ENCODE measurements at regions not wholly inside any gene's neighbourhood (a gene's known extent, or its start where the extent isn't known, plus 50 kb on each side); places are given as distances from the start of the nearest gene placed in this dataset.

DNA sequence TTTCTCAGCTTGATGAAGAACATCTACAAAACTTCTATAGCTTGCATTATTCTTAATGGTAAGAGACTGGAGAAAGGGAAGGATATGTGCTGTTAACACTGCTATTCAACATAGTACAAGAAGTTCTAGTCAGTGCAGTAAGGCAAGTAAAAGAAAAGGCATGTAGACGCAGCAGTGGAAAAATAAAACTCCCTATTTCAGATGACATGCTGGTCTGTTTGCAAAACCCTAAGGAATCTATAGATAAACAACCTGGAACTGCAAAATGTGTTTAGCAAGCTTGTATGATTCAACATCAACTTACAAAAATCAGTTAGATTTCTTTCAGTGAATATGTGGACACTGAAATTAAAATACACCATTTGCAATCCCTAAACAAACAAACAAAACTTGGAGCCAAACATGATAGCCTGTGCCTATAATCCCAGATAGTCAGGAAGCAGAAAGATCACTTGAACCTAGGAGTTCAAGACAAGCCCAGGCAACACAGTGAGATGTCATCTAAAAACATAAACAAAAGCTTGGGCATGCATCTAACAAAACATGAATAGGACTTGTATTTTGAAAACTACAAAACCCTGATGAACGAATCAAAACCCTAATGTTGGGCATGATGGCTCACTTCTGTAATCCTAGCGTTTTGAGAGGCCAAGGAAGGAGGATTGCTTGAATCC lies 293.6 kb upstream of the RGS6 start:
- DNase-seq (ENCODE audit: extremely low spot score, unreplicated experiment) = no peak
- no peak overlapping the region for H3K4me3 Mint-ChIP-seq
- no peaks in the 10 kb centered on the region for H3K27me3 Mint-ChIP-seq
- TF ChIP-seq, protein P1, sequence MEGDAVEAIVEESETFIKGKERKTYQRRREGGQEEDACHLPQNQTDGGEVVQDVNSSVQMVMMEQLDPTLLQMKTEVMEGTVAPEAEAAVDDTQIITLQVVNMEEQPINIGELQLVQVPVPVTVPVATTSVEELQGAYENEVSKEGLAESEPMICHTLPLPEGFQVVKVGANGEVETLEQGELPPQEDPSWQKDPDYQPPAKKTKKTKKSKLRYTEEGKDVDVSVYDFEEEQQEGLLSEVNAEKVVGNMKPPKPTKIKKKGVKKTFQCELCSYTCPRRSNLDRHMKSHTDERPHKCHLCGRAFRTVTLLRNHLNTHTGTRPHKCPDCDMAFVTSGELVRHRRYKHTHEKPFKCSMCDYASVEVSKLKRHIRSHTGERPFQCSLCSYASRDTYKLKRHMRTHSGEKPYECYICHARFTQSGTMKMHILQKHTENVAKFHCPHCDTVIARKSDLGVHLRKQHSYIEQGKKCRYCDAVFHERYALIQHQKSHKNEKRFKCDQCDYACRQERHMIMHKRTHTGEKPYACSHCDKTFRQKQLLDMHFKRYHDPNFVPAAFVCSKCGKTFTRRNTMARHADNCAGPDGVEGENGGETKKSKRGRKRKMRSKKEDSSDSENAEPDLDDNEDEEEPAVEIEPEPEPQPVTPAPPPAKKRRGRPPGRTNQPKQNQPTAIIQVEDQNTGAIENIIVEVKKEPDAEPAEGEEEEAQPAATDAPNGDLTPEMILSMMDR (conservative IDR thresholded peaks at IDR 0.05) = no peak
- H3K4me1 Mint-ChIP-seq (ENCODE audit: unreplicated experiment) = no peaks in the 10 kb centered on the region
- H3K27ac Mint-ChIP-seq = no peak overlapping the region
- peaks cover 14% of the 10 kb centered on the region for H3K9me3 Mint-ChIP-seq
- H3K36me3 Mint-ChIP-seq = peaks cover 12% of the 10 kb centered on the region

DNA sequence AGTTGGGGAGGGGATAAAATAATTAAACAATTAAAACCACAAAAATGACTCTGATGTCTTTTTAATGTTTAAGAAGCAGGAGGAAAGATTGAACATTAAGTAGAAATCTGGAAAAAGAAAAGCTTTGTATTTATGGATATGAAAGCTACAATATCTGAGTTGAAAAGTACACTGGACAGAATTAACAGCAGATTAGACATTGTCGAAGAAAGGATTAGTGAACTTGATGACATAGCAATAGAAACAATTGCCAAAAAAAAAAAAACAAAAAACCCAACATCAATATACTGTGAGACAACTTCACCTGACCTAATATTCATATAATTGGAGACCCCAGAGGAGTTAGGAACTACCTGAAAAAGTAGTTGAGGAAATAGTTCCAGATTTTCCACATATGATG lies 289.5 kb upstream of the RGS6 start:
- H3K4me3 Mint-ChIP-seq = no peak overlapping the region
- no peak overlapping the region for H3K27ac Mint-ChIP-seq
- peaks cover 19% of the 10 kb centered on the region for H3K36me3 Mint-ChIP-seq
- peaks cover 12% of the 10 kb centered on the region for H3K4me1 Mint-ChIP-seq (ENCODE audit: unreplicated experiment)
- H3K27me3 Mint-ChIP-seq = no peaks in the 10 kb centered on the region
- no peak for DNase-seq (ENCODE audit: extremely low spot score, unreplicated experiment)
- peaks cover 17% of the 10 kb centered on the region for H3K9me3 Mint-ChIP-seq
- TF ChIP-seq, protein P1 (conservative IDR thresholded peaks at IDR 0.05) = no peak

GRCh38 chr14:71645656-71646055 lies 286.6 kb upstream of the RGS6 start:
- DNase-seq (ENCODE audit: extremely low spot score, unreplicated experiment) = no peak
- Mint-ChIP-seq H3K4me1 (ENCODE audit: unreplicated experiment) (peaks cover 14% of the 10 kb centered on the region), H3K36me3 (peaks cover 25% of the 10 kb centered on the region), H3K9me3 (peaks cover 17% of the 10 kb centered on the region), H3K27me3 (no peaks in the 10 kb centered on the region), H3K27ac (no peak overlapping the region), H3K4me3 (no peak overlapping the region)
- TF ChIP-seq, protein P1 (conservative IDR thresholded peaks at IDR 0.05) = no peak

DNA sequence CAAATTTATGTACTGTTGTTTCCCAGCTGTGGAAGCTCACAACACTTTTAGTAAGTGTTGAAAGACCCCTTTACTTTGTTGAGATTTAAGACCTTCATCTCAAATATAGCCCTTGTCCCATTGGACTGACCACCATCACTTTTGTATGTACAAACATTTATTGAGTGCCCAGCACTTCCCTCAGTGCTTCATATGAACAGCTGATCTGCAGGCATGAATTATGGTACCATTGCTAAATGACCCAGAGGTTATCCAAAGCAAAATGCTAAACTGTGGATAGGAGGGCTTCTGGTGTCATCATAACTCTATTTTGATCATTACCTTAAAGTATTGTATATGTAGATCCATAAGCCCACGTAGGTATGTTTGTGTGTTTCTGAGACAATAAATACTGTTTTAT lies 285.7 kb upstream of the RGS6 start:
- DNase-seq (ENCODE audit: extremely low spot score, unreplicated experiment) = no peak
- H3K36me3 Mint-ChIP-seq = peaks cover 28% of the 10 kb centered on the region
- TF ChIP-seq, protein P1 (conservative IDR thresholded peaks at IDR 0.05) = no peak
- H3K9me3 Mint-ChIP-seq = peaks cover 20% of the 10 kb centered on the region
- H3K4me3 Mint-ChIP-seq = peak overlapping the region; percentile 71
- peak overlapping the region; percentile 88 for H3K27ac Mint-ChIP-seq
- H3K27me3 Mint-ChIP-seq = no peaks in the 10 kb centered on the region
- H3K4me1 Mint-ChIP-seq (ENCODE audit: unreplicated experiment) = peaks cover 19% of the 10 kb centered on the region

- no peak for DNase-seq (ENCODE audit: extremely low spot score, unreplicated experiment)
- peaks cover 23% of the 10 kb centered on the region for H3K9me3 Mint-ChIP-seq
- peaks cover 28% of the 10 kb centered on the region for H3K36me3 Mint-ChIP-seq
- TF ChIP-seq, protein P1 (conservative IDR thresholded peaks at IDR 0.05) = no peak
- peak overlapping the region; percentile 71 for H3K4me3 Mint-ChIP-seq
- peaks cover 21% of the 10 kb centered on the region for H3K4me1 Mint-ChIP-seq (ENCODE audit: unreplicated experiment)
- H3K27ac Mint-ChIP-seq = peak overlapping the region; percentile 88
- no peaks in the 10 kb centered on the region for H3K27me3 Mint-ChIP-seq
These were observed 285.0 kb upstream of the RGS6 start for GRCh38 chr14:71647086-71647784.

All from type B pancreatic cell (in vitro differentiated cells).